NCI-H226 (cell line): ENCODE measurements at regions not wholly inside any gene's neighbourhood (a gene's known extent, or its start where the extent isn't known, plus 50 kb on each side); places are given as distances from the start of the nearest gene placed in this dataset.

Experiments used
- DNase-seq: peaks from one replicate; pipeline ENCODE4 v3.0.0-alpha.2; 2015

- no peak for DNase-seq
Observed at GRCh38 chr6:22041797-22042480, 254.9 kb downstream of the PRL start.

DNA sequence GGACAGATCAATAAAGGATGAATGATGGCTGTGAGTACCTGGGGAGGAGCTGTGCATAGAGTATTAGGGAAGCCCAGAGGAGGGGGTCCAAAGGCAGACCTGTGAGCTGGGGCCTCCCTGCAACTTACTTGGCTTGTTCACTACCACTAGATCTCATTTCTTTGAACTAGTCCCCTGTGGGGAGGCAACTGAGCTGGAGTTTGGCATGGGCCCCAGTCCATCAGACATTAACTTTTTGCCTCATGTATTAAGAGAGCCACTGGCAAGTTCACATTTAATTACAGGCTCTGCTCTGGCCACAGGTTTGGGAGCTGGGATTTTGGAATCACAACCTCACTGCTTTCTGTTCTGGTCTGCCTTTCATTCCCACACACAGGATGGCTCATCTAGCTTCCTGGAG is 254.1 kb downstream of the PRL start:
- DNase-seq, result no peak

DNA sequence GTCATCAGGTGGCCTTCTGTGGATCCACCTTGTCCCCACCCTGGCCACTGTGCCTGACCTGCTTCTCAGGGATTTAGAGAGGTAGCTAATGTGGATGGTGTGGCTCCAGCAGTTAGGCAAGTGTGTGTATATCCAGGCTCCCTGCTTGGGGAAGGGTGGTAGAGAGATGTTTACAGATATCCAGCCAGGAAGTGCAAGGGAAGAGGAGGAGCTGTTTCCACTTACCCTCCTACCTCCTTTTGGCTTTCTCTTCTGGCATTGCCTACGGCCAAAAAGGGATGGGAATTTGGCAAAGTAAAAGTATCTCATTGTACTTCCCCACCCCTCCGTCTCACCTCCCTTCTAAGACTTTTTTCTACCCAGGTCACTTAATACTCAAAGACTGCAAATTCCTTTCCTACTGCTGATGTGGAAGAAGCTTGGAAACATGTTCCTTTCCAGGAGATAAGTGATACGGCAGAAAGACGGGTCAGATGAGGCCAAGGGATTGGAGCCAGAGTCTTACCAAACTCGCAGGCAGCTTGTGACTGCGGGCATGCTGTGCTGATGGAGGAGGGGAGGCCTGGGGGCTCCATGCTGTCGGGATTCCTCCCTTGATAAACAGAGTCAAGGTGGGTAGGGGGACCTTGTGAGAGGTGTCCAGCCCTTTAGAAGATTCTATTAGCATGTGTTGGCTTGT is 253.4 kb downstream of the PRL start:
- DNase-seq, result peak; percentile 53

DNA sequence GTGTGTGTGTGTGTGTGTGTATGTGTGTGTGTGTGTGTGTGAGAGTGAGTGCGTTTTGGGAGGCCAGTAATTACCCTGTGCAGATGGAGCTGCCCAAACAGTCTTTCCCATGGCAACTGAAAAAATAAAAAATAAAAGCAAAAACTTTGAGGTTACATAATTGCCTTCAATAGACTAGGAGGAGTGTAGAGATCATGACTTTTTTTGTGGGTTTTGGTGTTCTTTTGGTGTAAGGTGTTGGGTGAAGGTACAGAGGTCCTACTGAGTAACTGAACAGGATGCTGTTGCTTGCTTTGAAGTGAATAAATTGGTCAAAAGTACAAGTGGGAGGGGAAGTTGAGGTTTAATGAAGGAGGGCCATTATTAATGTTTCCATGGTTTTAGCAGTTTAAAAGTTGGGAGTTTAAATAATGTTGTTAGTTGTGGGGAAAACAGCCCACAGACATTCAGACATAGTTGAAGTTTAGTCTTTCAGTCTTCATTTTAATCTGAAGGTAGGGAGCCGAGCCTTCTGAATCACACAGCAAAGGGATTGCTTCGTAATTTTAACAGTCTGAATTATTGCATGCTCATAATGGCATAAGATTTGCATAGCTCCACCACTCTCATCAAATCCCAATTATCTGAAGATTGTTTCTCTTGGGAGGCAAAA is 251.4 kb downstream of the PRL start:
- DNase-seq, result no peak

DNA sequence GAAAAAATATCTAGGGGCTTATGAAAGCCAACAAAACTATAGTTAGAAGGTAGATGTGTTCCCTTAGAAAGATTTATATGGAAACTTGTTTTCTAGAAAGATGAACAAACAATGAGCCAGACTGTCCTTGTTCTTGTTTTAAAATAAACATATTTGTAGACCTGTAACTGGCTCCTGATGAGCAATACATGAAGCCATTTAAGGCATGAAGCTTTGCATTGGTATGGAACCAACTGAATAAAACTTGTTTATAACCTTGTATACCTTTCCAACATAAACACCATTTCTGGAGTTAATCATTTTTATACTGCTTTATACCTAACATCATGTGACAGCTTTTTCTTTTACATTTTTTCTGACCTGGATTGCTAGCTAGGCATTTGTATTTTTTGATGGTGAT is 247.8 kb downstream of the PRL start:
- DNase-seq, result no peak

- DNase-seq, result no peak
Observed at GRCh38 chr6:22053391-22053997, 243.3 kb downstream of the PRL start.

DNA sequence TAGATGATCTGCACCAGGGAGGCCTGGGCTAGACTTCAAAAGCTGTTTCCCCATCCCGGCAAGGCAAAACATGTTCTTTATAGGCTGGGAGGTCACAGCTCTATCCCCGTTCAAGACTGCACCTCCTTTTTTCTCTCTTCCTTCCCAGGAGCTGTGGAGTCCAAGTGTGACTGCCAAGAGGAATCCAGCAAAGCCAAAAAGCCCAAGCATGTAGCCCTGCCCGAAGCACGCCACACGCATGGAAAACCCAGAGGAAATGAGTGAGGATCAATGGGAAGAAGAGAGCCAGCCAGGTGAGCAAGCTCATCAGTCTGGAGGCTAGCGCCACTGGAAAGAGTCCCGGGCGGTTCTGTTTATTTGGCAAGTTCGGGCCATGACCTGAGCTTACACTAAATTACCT is 240.4 kb downstream of the PRL start:
- DNase-seq, result no peak

DNA sequence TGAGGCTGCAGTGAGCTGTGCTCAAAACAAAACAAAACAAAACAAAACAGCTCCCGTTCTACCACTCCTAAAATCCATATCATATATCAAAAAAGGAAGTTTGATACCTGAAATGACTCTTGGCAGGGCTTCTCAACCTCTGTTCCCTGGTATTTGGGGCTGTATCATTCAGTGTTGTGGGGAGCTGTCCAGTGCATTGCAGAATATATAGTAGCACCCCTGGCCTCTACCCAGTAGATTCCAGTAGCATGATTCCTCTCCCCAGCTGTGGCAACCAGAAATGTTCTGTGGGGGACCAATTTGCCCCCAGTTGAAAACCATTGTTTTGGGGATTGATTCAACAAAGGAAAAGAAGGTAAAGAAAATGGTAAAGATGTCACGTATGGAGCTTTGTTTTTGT is 238.9 kb downstream of the PRL start:
- no peak for DNase-seq

- no peak for DNase-seq
Observed at GRCh38 chr6:22059126-22059525, 237.7 kb downstream of the PRL start.

DNA sequence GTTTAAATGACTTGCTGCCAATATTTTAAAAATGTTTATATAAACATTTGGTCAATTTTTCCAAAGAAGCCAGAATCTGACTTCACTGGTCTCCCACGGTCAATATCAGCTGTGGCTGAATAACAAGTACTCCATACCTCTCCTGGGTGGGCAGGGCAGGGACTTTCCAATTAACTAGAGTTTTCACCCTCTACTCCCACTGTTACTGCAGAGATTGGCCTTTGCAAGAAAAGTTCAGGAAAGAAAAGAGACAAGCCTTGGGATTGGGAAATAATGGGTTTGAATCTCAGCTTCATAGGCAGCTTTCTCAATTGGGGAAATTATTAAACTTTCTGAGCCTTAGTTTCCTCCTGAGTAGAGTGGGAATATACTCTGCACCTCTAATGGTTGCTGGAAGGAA is 236.9 kb downstream of the PRL start:
- no peak for DNase-seq

DNA sequence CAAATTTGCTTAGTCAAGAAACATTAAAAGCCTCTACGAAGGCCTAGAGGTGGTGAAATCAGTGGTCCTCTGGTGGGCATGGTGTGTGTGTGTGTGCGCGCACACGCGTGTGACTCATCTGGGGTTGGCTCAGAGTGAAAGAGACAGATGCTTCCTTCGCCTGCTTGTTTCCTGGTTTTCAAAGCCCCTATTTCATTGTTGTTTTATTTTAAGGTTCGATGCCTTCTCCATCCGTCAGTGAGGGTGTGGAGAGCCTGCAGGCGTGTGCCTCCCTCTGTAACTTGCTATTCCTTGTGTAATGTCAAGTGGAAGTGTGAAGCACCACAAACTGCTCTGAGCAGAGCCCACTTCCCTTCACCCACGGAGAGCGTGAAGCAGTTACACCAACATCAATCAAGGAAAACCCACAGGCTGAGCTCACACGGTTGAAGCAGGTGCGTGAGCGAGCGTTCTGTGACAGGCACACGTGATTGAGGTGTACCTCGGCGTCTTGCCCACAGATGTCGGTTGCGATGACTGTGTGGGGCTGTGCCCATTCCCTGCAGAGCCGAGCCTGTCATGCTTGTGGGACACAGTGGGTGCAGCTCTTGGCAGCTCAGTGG is 233.9 kb downstream of the PRL start:
- no peak for DNase-seq

DNA sequence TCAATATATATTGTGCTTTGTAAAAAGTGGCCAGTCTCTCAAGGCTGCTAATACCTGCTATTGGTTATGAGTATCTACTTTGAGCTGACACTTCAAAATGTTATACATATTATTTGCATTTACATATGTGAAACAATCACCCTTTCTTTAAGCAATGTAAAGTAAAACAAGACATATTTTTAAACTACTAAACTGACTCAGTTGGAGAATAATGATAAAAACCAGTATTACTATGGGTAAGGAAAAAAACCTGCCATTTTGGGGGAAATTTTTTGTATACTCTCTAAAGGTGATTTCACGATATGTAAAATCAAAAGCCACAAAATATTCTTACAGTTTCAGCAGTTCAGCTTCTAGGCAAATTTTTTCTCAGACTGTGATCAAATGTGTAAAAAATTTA is 232.3 kb downstream of the PRL start:
- DNase-seq, result no peak

DNA sequence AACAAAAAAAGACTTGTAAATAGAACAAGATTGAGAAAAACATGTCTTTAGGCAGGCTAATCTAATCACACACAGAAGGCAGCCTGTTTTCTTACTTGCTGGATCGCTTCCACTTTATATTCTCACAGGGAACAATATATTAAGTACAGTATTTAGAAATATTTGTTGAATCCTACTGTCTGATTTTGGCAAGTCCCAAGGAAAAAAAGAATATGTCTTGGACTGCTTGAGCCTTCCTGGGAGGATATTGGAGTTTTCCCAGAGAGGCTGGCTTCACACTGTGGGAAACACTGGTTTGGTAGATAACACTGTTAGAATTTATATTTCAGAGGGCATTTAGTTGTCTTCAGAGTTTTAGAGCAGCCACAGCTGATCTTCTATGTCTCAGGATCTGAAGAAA is 229.7 kb downstream of the PRL start:
- DNase-seq, result no peak

DNA sequence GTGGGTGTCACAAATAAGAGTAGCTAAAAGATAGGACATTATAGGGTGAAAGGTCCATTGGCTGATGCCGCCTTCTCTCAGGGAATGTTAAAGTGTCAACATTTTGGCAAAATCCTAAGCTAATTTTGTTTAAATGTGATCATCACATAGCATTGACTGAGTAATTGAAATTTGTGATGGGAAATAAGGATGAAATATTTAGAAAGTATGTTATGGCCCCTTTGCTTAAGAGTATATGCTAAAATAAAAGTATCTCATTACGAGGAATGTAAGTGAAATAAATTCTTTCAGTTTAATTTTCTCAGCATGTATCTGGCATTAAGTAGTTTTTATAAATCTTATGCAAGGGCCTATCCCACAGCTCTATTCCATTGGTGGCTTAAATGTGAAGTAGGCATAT is 229.2 kb downstream of the PRL start:
- DNase-seq, result no peak

DNA sequence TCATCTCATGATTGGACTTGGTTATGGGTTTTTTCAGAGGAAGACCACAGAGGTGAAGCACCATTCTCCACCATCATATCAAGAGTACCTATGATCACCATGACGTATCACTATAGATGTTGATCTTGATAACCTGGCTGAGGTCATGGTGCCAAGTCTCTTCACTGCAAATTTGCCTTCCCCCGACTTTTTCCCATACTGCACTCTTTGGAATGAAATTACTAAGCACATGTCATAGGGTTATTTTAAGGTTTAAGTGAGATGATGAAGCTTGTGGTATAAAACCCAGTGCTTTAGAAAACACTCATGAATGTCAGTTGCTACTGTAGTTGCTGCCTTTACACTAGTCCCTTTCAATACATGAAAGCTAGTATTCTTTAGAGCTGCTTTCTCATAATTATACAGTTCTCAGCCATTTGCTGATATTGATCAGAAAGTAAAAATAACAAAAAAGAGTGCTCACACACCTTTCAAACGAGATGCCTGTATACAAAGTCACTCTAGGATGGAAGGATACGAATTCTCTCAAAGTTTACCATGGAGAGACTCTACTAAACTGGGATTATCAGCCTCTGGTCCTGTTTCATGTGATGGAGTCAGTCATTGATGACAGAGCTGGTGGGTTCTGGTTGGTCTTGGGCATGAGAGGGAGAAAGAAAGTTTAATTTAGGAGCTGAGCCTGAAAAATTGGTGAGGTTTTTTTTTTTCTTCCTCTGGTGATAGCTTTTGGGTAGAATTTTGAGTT is 228.1 kb downstream of the PRL start:
- no peak for DNase-seq

DNA sequence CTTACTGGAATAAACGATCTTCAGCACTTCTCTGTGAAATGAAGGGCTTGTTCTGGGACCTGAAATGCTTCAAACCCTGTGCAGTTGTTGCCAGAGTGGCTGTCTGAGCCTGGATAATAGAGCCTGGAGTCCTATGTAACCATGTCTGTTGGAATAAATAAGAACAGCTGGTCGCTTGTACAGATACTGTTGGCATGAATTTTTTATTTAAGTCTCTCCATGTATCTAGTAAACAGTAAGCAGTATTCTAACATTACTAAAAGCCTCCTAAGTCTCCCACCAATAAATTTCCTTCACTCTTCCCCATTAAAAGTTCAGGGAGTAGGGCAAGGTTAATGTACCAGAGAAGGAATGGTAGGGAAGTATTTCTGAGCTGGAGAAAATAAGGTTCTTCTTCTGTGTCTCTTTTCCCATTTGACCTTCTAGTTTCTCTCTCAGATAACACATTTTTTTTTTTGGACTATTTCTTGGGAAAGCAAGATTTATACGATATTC is 227.5 kb downstream of the PRL start:
- no peak for DNase-seq

GRCh38 chr6:22071270-22072041 is 225.4 kb downstream of the PRL start:
- no peak for DNase-seq

DNA sequence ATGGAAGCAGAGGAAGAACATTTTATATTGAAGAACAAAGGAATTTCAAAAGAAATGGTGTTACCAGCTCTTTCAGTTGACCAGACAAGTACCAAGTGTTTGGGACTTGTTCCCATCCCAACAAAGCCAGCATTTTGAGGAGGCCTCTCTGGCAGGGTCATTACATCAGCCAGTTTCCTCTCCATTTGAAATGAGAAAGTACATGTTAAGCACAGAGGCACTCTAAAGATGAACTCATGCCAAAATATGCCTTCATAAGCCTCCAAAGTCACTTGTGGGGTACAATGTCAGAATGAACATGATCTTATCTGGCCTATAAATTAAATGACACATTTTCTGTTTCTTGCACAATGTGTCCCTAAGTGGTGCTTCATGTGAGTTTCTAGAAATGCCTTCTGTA is 223.9 kb downstream of the PRL start:
- DNase-seq, result no peak

GRCh38 chr6:22073516-22074198 is 223.2 kb downstream of the PRL start:
- DNase-seq, result no peak

DNA sequence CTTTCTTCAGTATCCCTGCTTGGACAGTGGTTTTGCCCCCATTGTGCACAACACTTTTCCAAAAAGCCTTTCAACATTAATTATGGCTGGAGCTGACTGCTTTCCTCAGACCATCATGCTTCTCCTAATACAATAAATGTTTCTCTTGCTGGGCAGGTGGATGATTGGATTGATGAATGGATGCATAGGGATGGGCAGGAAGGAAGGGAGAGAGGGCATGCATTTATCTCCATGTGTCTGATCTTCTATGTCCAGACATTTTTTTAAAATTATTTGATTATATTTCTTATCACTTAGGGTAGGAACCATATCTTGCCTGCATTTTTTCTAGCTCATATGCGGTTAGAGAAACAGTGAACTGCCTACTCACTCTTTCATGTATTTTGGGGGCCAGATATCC is 218.5 kb downstream of the PRL start:
- no peak for DNase-seq
